Embryonic facial prominence (tissue), 1 donor: ENCODE measurements at regions not wholly inside any gene's neighbourhood (a gene's known extent, or its start where the extent isn't known, plus 50 kb on each side); places are given as distances from the start of the nearest gene placed in this dataset.

ENCODE experiments used
- DNase-seq: peaks from one replicate; pipeline ENCODE4 v3.0.0-alpha.2; 2016; ENCODE audit errors: extremely low spot score

GRCh38 chr1:208587110-208587509 is 342.9 kb upstream of the PLXNA2 start:
- no peak for DNase-seq

GRCh38 chr1:208593306-208594006 is 349.3 kb upstream of the PLXNA2 start:
- no peak for DNase-seq

DNA sequence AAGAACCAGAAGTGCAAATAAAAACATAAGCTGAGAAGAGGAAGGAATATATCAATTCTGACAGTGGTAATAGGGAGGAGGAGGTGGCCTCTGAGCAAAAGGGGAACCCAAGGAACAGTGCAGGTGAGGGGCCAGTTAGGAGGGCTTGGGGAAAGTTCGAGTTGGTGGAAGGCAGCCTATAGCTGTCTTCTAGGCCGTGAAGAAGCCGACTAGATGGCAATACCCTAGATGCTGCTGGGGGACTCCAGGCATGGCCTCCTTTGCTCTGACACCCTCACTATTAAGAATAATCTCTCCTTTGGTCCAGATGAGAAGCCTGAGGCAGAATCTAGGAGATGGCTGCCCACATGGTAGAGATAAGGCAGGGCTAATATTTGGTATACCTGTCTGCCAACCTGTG is 351.1 kb upstream of the PLXNA2 start:
- DNase-seq, result no peak

DNA sequence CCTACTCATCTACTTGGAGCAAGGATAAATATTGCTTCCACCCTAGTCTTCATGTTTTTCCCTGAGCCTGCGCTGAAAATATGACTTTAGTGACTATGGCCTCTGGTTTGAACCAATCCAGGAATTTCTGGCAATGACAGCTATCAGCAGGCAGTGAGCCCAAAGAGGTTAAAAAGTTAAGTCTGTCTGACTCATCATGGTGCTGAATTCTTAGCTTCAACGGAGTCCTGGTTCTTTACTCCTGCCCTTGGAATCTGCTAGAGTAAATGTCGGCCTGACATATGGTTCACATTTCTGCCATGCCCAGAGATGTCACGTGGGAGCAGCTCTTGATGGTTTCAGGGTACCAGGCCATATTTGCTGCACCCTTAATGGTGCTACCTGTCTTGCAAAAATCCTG is 351.6 kb upstream of the PLXNA2 start:
- no peak for DNase-seq

DNA sequence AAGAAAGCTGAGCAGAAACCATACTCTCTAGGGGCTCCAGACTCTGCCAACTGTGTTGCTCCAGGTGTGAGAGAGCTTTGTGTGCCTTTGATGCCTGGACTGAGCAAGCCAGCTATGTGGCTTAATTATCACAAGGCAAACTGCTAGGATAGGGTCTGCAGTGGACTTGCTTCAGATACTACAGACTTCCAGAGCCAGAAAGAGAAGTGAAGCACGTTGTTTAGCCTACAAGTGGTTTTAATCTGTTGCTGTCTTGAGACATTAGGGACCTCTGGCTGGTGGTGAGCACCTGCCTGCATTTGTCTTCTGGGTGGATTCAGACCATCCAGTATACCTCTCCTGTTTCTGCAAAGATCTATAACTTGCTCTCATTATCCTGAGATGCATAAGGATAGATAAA is 353.4 kb upstream of the PLXNA2 start:
- DNase-seq, result no peak

GRCh38 chr1:208598021-208598420 is 353.8 kb upstream of the PLXNA2 start:
- no peak for DNase-seq

- no peak for DNase-seq
Observed at GRCh38 chr1:208599063-208599462, 354.9 kb upstream of the PLXNA2 start.

DNA sequence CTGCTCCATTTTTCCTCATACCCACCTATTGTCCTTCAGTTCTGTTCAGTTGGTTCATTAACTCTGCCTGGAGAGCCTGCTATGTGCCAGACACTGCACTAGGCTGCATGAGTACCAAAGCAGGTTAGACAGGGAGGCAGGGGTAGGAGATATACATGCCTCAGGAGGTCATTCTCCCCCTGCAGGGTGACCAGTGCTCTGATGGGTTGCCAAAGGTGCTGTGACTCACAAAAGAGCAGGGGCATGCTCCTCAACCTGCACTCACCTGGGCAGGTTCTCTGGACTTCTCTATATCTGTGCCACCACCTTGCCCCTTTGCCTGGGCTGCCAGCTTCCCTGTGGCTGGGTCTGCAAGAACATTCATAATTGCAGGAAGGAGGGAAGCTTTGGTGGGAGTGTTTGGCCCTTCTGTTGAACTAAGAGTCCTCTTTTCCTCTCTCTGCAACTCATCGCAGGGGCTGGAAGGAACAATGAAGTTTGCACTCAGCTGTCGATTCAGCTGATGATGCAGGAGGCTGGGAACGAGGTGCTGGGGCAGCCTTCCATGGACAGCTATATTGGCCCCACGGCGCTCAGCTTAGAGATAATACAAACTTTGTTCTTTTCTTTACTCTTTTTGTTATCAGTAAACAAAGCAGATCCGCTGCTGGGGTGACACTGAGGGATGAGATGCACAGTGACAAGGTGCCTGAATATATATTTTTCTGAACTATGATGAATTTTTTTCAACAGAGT is 356.4 kb upstream of the PLXNA2 start:
- DNase-seq, result no peak

DNA sequence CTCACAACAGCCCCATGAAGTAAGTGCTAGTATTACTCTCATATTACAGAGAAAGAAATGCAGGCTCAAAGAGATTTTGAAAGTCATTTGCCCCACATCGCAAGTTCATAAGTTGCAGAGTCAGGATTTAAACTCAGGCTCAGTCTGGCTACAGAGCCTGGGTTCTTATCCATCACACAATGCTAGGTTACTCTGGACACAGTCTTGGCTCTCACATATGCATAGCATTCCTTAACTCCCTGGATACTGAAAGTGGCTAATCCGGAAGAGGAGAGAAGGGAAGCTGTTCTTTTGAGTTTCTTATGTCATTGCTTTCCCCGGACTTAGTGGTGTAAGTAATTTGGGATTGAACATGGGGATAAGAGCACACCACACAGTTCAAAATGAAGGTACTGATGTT is 357.4 kb upstream of the PLXNA2 start:
- no peak for DNase-seq

DNA sequence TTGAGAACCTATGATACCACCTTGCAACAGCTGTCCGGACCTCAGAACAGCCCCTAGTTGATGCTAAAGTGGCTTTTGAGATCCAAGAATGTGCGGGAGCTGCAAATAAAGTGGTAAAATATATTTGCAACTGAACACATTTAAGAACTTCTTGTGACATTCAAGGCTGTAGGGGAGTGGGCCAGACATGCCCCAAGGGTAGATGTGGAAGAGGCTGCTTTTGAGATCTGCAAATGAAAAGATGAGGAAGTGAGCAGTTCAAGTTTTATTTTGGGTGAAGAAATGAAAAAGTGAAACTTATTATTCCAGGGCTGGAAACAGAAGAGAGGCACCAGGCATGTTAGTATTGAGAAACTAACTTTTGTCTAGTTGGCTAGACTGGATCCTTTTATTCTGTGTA is 359.5 kb upstream of the PLXNA2 start:
- no peak for DNase-seq

DNA sequence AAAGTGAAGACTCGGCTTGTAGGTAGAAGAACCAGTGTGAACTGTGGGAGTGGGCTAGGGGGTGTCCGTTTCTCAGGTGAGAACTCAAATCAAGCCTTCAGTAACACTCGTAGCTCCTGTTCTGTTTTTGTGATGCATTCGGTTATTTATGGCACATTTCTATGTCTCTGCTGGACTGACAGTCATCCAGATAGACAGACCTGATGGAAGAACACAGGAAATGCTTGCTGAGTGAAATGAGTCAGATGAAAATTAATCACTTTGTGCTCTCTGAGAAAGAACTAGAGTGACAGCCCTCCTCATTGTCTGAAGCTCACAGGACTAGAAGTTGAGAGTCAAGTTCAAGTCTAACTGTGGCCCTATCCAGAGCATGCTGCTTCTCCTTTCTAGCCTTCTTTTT is 360.1 kb upstream of the PLXNA2 start:
- no peak for DNase-seq

GRCh38 chr1:208606959-208607358 is 362.8 kb upstream of the PLXNA2 start:
- no peak for DNase-seq

- no peak for DNase-seq
Observed at GRCh38 chr1:208607616-208608015, 363.4 kb upstream of the PLXNA2 start.

DNA sequence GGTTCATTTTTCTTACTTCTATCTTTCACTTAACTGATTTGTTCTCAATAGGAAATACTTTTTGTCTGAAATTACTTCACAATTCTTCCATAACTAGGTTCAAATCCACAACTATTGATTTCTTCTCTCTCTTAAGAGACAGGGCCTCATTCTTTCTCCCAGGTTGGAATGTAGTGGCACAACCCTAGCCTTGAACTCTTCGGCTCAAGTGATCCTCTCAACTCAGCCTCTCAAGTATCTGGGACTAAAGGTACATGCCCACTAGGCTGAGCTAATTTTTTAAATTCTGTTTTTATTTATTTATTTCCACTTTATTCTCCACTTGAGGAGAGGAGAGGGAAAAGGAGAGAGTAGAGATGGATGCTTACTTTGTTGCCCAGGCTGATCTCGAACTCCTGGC is 370.4 kb upstream of the PLXNA2 start:
- DNase-seq, result no peak

- no peak for DNase-seq
Observed at GRCh38 chr1:208615371-208615770, 371.2 kb upstream of the PLXNA2 start.

GRCh38 chr1:208616776-208617175 is 372.6 kb upstream of the PLXNA2 start:
- DNase-seq, result no peak

GRCh38 chr1:208628022-208628914 is 384.1 kb upstream of the PLXNA2 start:
- no peak for DNase-seq

GRCh38 chr1:208631092-208631491 is 386.9 kb upstream of the PLXNA2 start:
- DNase-seq, result no peak

DNA sequence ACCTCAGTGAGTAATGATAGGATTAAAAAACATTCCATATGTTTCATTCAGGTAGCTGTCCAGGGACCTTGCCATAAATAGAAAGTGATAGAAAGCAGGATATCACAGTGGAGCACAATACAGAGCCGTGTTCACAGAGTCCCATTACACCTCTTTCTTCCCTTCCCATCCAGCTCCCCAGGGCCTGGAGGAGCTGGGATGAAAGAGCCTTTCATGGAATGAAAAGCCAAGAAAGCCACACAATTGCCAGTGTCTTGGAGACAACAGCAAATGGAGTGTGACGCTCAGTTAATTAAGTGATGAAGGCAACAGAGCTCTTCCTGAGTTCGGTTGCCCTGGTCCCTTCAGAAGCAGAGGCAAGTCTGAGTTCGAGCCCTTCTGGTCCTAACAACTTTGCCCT is 387.3 kb upstream of the PLXNA2 start:
- no peak for DNase-seq

- no peak for DNase-seq
Observed at GRCh38 chr1:208634346-208635140, 390.4 kb upstream of the PLXNA2 start.

DNA sequence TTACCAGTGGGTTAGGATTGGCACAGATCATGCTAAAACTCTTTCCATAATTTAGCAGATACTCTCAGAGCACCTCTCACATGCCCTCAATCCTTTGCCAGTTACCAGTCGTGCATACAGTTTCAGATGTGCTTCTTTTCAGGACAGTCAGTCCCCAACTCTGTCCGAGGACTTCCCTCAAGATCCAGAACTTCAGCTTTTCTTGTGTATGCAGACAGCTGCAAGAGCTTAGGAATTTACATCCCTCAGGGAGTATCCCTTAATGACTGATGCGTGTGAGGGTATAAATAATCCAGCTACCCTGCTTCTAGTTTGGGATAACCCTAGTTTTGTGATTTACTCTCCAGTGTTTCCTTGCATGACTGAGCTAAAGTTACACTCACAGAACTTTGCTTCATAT is 393.0 kb upstream of the PLXNA2 start:
- no peak for DNase-seq

- DNase-seq, result no peak
Observed at GRCh38 chr1:208639382-208639781, 395.2 kb upstream of the PLXNA2 start.
